Heart left ventricle (tissue), 16 donors: ENCODE measurements at regions not wholly inside any gene's neighbourhood (a gene's known extent, or its start where the extent isn't known, plus 50 kb on each side); places are given as distances from the start of the nearest gene placed in this dataset.

ENCODE experiments used
- ATAC-seq, 4 donors: fragments of 200-7000 bp; cut with Tn5 transposase; one replicate each; pipeline ENCODE4 v1.9.1; 2020 to 2022; ENCODE audit warnings: moderate library complexity in 4 of 4, mild to moderate bottlenecking in 3 of 4, moderate number of reproducible peaks in 1 of 4
- DNase-seq, 5 donors: peaks; one replicate each; pipeline ENCODE4 v3.0.0-alpha.2; 2020
- H3K27ac ChIP-seq, 12 donors: fragments of 200-600 bp; sonication (generic) in 4 of 12; one replicate each; pipeline versions ENCODE4 v1.5.0 to v1.8.0; 2016 to 2022; ENCODE audit warnings: mild to moderate bottlenecking in 2 of 12
- H3K27me3 ChIP-seq, 9 donors: fragments of 200-600 bp; sonication (generic) in 2 of 9; one replicate each; pipeline versions ENCODE4 v1.5.1 to v1.8.0; 2016 to 2022; ENCODE audit warnings: mild to moderate bottlenecking in 3 of 9
- H3K36me3 ChIP-seq, 9 donors: fragments of 200-600 bp; sonication (generic) in 2 of 9; one replicate each; pipeline versions ENCODE4 v1.5.0 to v1.8.0; 2018 to 2022; ENCODE audit warnings: mild to moderate bottlenecking in 2 of 9
- H3K4me1 ChIP-seq, 12 donors: fragments of 200-600 bp; sonication (generic) in 4 of 12; one replicate each; pipeline versions ENCODE4 v1.5.0 to v1.8.0; 2016 to 2022; ENCODE audit warnings: mild to moderate bottlenecking in 3 of 12
- H3K4me3 ChIP-seq, 12 donors: fragments of 200-600 bp; sonication (generic) in 4 of 12; one replicate each; pipeline versions ENCODE4 v1.5.0 to v1.8.0; 2017 to 2022; ENCODE audit warnings: mild to moderate bottlenecking in 9 of 12, moderate library complexity in 4 of 12
- H3K9me3 ChIP-seq, 12 donors: fragments of 200-600 bp; sonication (generic) in 4 of 12; one replicate each; pipeline versions ENCODE4 v1.5.0 to v1.8.0; 2016 to 2022; ENCODE audit warnings: mild to moderate bottlenecking in 1 of 12
- POLR2A ChIP-seq, 2 donors: fragments of 450-650 bp; IDR thresholded peaks; one replicate each; pipeline ENCODE4 v1.6.1; 2017; ENCODE audit warnings: antibody characterized with exemption in 2 of 2, mild to moderate bottlenecking in 2 of 2, moderate library complexity in 2 of 2
- WGBS, 4 donors: extraction: QIAGEN DNeasy Blood & Tissue Kit in 2 of 4; methylation state at CpG; one replicate each; pipeline versions ENCODE4 v1.1.5 to v1.1.7; 2013 to 2018; 5-methylcytosine and 5-hydroxymethylcytosine counted together
- intact Hi-C, 10 donors: fragments of 100-400 bp; cut with DNase I; formaldehyde crosslinking; loops; one replicate each; pipeline versions ENCODE4 v1.11.1 to v1.14.2; 2022
- TF ChIP-seq, protein P1 (sequence below), 12 donors: fragments of 200-600 bp; sonication (generic) in 4 of 12; IDR thresholded peaks; one replicate each; pipeline versions ENCODE4 v1.5.0 to v1.8.0; 2018 to 2022; ENCODE audit warnings: antibody characterized with exemption in 12 of 12, mild to moderate bottlenecking in 5 of 12
- donor health status: ischemic (EF 13 %, LVEDD 7.1; RV severe dilation, severe dysfunction).
- donor health status: healthy with polysubstance abuse.
- donor health status: DM: no; HTN: yes; CAD: no.
- donor health status: DM: no; HTN: no; CAD: no.
- donor health status: ischemic (EF 25% LVEDD 6.9; RV normal size, moderate dysfunction).
- donor health status: ischemic (EF 25% LVEDD 5.7; RV mildly dilated, moderate dysfunction).
- donor health status: healthy.
- donor health status: DM: yes; HTN: yes; CAD: no.
- donor health status: ischemic (EF 35%, LVEDD 5.7; RV mildly dilated, moderate dysfunction).
- donor health status: nonischemic (EF 11% LVEDD 7.7; RV severe dilation, severe dysfunction).
- donor health status: DM: yes; HTN: yes; CAD: no.
- donor health status: PGD.
- donor health status: ischemic (EF 29% LVEDD 5.4; RV normal size, mild dysfunction).
- donor health status: nonischemic (EF 23%, LVEDD 6.1; RV moderate dilation, normal function).

DNA sequence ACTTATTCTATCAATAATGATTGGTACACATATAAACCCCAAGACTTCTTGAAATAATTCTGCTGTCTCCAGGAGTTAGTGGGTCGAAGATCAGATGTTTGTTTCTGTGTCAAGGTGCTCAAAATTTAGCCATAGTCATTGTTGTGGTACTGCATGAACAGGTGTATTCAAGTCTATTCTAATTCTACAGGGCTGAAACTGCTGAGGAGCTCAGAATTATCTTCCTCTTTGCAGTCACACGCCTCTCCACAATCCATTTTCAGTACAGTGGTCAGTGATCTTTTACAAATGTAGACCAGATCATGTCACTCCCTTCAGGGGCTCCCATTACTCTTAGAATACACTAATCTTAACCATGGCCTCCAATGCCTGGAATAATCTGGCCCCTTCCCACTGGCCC is 527.5 kb downstream of the NTRK3 start:
- TF ChIP-seq, protein P1, sequence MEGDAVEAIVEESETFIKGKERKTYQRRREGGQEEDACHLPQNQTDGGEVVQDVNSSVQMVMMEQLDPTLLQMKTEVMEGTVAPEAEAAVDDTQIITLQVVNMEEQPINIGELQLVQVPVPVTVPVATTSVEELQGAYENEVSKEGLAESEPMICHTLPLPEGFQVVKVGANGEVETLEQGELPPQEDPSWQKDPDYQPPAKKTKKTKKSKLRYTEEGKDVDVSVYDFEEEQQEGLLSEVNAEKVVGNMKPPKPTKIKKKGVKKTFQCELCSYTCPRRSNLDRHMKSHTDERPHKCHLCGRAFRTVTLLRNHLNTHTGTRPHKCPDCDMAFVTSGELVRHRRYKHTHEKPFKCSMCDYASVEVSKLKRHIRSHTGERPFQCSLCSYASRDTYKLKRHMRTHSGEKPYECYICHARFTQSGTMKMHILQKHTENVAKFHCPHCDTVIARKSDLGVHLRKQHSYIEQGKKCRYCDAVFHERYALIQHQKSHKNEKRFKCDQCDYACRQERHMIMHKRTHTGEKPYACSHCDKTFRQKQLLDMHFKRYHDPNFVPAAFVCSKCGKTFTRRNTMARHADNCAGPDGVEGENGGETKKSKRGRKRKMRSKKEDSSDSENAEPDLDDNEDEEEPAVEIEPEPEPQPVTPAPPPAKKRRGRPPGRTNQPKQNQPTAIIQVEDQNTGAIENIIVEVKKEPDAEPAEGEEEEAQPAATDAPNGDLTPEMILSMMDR (IDR thresholded peaks at IDR 0.05): no peak
- TF ChIP-seq POLR2A (IDR thresholded peaks at IDR 0.05): no peak
- WGBS, 4 donors: 62 to 75% (median 66%) methylated on average over 2 of the region's 2 CpGs
- no peak overlapping the region for H3K4me3 ChIP-seq
- peaks cover 0 to 8% (median 1%) of the 10 kb centered on the region in 12 donors for H3K4me1 ChIP-seq
- no peaks in the 10 kb centered on the region for H3K9me3 ChIP-seq
- no peaks in the 10 kb centered on the region for H3K27me3 ChIP-seq
- H3K36me3 ChIP-seq: no peaks in the 10 kb centered on the region
- DNase-seq: no peak
- no peak for ATAC-seq
- intact Hi-C loops: loop anchor here in 1 of 10 donors (2.0 kb wide), 1 partner anchor 14 kb away; no protein-coding TSS in a partner anchor
- no peak overlapping the region for H3K27ac ChIP-seq

DNA sequence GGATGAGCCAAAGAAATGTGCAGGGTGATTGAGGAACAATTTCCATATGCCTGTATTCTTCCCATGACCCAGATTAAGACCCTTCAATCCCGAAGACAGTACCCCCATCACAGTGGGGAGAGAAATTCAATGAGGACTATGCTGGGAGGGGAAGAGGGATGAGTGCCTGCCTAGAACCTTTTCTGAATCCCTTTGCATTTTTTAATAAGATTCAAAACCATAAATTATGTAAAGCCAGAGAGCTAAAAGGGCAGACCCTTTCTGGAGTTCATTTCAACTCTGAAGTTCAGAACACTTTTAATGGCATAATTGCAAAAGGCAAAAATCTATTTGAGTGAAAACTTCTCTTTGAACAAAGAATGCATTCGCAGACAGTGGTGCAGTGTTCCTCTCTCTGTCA is 529.5 kb downstream of the NTRK3 start:
- ATAC-seq: no peak
- Histone ChIP-seq H3K4me1 (peaks cover 0 to 5% (median 0%) of the 10 kb centered on the region in 12 donors), H3K27ac (no peak overlapping the region), H3K4me3 (no peak overlapping the region), H3K27me3 (no peaks in the 10 kb centered on the region), H3K36me3 (no peaks in the 10 kb centered on the region), H3K9me3 (no peaks in the 10 kb centered on the region)
- intact Hi-C loops: no loop called here
- WGBS, 4 donors: 64 to 70% (median 68%) methylated on average over 2 of the region's 2 CpGs
- TF ChIP-seq, protein P1 (IDR thresholded peaks at IDR 0.05): no peak
- TF ChIP-seq POLR2A (IDR thresholded peaks at IDR 0.05): no peak
- DNase-seq: no peak

DNA sequence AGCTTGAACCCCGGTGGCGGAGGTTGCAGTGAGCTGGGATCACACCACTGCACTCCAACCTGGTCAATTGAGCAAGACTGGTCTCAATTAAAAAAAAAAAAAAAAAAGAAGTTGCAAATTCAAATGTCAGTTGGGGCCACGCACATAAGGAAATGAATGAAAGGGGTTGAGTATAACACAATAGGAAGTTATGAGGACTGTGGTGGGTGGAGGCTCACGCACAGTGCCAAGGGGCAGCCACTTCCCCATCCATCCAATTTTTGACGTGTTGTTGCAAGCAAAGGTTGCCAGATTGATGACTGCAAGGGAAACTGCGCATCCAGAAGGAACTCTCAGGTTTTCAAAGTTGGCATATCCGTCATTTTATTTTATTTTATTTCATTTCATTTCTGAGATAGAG is 532.2 kb downstream of the NTRK3 start:
- TF ChIP-seq, protein P1 (IDR thresholded peaks at IDR 0.05): no peak
- TF ChIP-seq POLR2A (IDR thresholded peaks at IDR 0.05): no peak
- no peak overlapping the region for H3K27ac ChIP-seq
- H3K36me3 ChIP-seq: no peaks in the 10 kb centered on the region
- H3K9me3 ChIP-seq: no peaks in the 10 kb centered on the region
- peaks cover 0 to 5% (median 0%) of the 10 kb centered on the region in 12 donors for H3K4me1 ChIP-seq
- intact Hi-C loops: no loop called here
- no peaks in the 10 kb centered on the region for H3K27me3 ChIP-seq
- no peak for DNase-seq
- H3K4me3 ChIP-seq: no peak overlapping the region
- 62 to 84% (median 77%) methylated on average over 7 of the region's 7 CpGs for WGBS, 4 donors
- peak in 2 of 4 donors; percentile 49 to 52 for ATAC-seq

DNA sequence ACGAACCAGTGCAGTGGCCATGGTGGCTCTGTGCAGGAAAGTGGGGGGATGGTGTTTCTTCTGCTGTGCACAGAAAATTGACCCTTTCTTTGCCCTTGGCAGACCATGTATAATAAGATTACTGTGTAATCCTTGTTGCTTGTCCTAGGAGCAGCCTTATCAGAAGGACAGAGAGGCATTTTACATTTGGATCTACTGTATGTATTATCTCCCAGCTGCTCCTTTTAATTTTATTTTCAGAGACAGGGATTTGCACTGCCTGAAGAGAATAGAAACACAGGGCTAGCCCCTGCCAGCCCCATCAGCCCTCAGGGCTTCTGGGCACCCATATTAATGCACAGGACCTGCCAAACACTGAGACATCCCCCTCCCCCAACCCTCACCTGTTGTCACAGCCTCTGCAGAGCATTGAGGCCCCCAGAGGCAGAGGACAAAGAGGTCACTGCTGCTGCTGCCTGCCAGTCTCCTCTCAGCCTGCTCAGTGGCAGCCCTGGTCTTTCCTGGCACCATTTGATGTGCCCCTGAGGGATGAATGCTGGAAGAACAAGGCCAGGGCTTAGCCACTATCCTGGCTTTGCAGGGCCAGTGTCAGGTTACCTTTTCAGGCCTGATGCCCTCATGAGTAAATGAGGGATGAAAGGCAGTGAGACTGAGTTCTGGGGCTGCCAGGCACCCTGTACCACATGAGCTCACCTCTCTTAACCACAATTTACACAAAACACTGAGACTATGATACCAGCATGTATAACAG is 533.4 kb downstream of the NTRK3 start:
- intact Hi-C loops: no loop called here
- peak in 3 of 4 donors; percentile 42 to 74 (median 55) for ATAC-seq
- TF ChIP-seq POLR2A (IDR thresholded peaks at IDR 0.05): no peak
- TF ChIP-seq, protein P1 (IDR thresholded peaks at IDR 0.05): no peak
- 44 to 60% (median 54%) methylated on average over 1 of the region's 1 CpG for WGBS, 4 donors
- no peaks in the 10 kb centered on the region for H3K27me3 ChIP-seq
- no peaks in the 10 kb centered on the region for H3K9me3 ChIP-seq
- H3K36me3 ChIP-seq: no peaks in the 10 kb centered on the region
- peak in 2 of 5 donors; percentile 10 to 54 for DNase-seq
- no peak overlapping the region for H3K27ac ChIP-seq
- no peak overlapping the region for H3K4me3 ChIP-seq
- peaks cover 0 to 5% (median 0%) of the 10 kb centered on the region in 12 donors for H3K4me1 ChIP-seq
